Superior temporal gyrus (tissue), 1 donor: ENCODE measurements at regions not wholly inside any gene's neighbourhood (a gene's known extent, or its start where the extent isn't known, plus 50 kb on each side); places are given as distances from the start of the nearest gene placed in this dataset.

Experiments
- DNase-seq: peaks from one replicate; pipeline ENCODE4 v3.0.0-alpha.2; 2016; ENCODE audit errors: extremely low spot score

DNA sequence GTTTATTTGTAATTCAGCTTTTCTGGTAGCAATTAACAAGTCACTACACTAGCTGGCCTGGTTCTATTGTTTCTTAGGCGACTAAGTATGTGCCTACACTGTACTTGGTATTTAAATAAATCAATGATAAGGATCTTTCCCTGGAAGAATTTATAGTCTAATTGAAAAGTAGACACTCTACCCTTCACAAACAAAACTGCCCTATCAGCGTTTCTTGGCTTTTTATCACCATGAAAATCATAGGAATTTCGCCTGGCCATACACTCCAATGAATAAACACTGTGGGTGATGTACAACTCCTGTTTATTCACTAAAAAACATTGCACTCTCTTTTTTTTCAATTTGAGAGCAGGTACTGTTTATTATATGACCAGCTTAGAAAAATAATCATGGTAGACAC, 702.9 kb upstream of the ADGRL2 start:
- DNase-seq = no peak

DNA sequence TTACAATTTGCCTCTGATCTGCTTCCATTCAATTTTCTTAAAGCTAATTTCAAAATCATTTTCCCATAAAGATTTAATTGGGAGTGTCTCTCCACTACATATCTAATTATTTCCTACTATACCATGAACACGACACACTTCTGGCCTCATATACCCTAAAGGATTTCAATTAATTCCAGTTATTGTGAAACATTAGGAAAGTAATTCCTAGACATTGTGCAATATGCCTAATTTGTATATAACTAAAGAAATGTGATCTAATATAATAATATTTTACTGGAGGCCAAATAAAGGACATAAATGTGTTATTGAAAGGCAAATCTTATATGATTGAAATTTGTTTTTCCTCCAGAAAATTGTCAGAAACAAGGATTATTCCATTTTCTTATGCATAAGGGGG, 727.2 kb upstream of the ADGRL2 start:
- DNase-seq = no peak

DNA sequence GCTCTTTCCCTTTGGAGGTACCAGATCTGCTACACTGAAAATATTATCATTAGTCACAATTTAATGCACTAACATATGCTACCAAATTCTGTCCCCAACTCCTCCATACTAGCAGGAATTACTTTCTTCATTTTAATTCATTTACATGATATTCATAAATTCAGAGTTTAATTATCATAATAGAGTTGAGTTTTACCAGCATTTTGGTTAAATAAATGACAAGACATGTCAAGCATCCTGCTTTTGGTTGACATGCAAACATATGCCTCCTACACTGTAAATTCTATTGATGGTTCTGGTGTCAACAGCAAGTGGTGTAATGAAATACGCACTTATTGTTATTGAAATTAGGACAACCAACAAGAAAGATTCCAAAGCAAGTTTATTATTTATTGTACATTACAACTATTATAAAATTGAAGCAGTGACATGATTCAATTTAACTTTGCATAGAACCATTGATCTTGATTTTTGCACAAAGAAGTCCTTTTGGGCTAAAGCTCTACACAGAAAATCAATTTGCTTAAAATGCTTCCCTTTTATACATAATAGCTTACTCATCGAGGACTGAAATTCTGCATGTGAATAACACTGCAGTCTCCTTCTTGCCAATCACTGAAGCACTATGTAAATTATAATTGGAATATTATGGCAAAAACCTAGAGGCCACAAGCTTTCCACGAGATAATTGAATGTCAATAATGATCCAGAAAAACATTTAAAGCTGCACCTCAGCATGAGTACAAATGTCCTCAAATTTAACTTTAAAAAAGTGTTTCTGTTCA, 728.6 kb upstream of the ADGRL2 start:
- no peak for DNase-seq

DNA sequence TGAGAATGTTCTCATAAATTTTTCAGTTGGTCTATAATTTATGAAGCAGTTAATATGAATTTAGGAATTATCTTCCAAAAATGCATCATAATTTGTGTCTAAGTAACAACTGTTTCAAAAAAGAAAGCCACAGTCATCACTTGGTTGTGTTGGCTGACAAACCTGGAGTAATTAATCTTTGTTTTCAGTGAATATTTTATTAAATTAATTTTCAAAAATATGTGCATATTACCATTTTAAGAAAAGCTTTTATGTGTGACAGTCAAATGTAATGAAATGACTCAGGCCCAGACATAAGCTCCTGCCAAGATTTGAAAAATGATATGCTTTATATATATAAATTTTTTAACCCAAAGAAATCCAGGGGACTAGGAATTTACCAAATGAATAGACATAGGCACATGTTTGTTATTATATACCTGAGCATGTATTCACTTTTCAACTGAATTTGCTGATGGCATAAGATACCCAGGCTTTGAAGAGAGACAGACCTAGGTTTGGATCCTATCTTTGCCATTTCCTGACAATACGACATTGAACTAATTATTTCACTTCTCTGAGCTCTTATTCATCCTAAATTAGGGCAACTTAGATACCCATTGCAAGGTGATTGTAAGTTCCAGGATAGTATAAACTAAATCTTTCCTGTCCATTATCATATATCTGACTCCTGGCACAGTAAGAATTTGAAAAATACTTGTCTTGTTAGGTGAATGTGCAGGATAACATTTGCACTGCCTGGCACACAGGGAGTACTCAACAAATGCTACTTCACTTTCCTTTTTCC, 729.5 kb upstream of the ADGRL2 start:
- DNase-seq = no peak

DNA sequence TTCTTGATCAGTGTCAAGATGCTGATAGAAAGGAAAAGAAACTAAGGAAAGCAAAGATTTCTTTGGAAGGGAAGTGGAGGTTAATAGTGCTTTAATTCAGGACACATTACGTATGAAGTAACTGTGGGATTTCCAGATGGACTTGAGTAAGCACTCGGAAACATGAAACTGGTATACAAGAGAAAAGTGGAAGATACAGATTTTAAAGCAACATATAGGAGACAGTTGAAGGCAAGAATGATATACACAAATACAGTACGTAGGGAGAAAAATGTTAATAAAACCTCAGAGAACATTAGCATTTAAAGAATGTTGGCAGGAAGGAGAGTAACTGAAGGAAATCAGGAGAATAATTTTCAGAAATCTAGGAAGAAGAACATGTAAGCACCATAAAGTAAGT, 730.9 kb upstream of the ADGRL2 start:
- DNase-seq = no peak

DNA sequence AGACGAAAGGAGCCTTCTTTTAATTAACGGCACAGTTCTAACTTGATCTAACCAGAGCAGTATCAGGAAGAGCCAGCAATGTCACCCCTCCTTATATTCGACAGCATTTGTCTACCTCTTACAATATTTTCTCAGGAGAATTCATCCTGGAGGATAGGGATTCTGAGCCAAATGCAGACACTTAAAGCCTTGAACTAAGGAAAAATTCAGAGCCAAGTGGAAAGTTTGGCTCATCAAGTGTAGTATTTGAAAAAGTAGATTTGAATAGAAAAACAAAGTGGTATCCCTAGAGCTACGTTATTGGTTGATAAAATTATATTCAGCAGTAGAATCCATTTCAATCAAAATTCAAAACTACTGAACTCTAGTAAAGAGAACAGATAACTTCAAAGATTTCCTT, 732.0 kb upstream of the ADGRL2 start:
- DNase-seq = no peak

DNA sequence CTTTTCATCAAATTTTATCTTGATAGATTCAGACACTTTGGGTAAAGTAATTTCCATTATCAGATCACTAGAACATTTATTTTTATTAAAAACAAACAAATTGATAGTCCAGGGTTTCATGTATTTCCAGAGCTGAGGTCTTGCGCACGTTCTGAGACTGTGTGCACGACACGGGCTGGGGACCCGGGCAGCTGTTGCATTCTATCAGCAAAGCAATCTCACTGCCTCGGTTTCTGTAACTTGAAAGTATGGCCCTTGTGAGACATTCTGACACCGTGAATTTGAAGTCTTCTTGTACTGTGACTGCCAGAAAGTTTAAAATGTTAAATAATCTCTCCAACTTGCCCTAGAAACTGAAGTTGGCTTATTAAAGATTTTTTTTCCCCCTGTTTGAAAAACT, 746.9 kb upstream of the ADGRL2 start:
- no peak for DNase-seq

DNA sequence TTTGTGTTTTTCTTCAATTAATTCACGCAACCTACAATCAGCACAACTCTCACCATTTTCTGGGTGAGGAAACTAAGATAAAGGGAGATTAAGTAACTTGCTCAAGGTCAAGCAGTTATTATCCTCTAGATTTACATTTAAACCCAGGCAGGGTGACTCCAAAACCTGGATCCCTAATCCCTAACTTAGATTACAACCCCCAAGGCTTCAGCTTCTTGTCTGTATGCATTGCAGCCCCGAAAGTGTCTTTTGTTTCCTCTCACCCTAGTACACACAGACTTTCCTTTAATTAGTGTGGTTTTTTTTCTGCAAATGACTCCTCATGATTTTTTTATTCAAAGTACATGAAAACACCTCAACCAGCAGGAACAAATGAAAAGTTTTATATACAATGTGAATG, 748.6 kb upstream of the ADGRL2 start:
- no peak for DNase-seq

DNA sequence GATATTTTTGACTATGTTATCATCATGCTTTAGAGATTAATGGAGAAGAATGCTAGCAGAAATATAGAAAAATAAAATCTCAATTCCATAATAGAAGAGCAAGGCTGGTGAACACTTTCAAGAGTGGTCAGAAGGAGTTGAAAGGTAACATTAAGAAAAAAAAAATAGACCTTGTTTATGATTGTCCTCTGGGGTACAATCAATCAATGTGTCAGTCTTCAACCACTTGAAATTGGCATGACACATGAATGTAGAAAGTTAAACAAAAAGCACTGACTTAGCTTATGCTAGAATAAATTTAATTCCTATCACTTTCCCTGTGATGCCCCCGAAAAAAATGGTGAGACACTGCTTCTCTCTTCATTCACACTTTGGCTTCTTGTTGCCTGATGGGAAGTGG, 750.3 kb upstream of the ADGRL2 start:
- no peak for DNase-seq

DNA sequence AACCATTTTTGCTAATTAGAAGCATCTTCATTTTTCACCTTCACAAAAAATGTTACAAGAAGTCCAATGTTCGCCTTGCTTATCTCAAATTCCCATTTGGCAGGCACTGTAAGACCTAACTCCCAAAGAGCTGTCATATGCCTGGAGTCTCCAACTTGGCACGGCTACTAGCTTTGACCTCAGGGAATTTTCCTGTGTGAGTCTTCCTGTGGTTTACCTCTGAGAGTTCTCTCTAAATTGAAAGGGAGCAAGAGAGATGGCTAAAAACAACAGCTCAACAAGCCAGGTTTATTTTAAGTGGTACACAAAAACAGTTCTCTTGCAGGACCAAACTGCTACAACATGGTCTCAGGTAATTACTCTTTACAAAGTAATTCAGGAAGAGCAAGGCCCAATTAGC, 756.0 kb upstream of the ADGRL2 start:
- no peak for DNase-seq

DNA sequence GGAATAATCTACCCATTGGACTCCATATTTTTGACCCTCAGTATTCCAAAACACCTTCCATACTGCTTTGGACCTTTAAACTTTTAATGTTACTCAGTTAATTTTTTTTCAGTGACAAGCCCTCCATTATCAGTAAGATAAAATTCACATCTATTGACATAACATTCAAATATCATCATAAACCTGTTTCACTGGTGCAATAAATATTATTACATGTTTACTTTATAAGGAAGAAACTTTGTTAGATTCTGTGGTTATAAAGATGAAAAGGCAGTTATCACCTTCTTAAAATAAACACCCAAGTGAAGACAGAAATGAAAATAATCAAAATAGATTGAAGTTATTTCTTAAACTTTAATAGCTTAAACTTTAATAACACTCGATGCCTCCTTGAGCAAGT, 758.5 kb upstream of the ADGRL2 start:
- DNase-seq = no peak

DNA sequence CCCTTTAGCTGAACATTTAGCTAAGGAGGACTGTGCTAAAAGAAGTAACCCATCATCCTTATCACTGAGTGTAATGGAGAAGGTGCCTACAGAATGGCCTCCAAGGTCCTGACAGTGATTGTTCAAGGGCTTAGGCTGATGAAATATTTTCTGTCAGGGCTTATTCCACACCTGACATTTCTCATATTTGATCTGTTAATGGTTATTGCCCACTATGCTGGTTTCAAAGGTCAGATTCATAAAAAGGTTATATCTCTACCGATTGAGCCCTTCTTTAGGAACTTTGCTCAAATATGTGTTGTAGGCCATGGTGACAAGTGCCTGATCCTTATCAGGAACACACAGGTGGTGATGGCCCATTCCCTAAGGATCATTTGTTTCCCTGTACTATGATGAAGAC, 766.4 kb upstream of the ADGRL2 start:
- DNase-seq = no peak

DNA sequence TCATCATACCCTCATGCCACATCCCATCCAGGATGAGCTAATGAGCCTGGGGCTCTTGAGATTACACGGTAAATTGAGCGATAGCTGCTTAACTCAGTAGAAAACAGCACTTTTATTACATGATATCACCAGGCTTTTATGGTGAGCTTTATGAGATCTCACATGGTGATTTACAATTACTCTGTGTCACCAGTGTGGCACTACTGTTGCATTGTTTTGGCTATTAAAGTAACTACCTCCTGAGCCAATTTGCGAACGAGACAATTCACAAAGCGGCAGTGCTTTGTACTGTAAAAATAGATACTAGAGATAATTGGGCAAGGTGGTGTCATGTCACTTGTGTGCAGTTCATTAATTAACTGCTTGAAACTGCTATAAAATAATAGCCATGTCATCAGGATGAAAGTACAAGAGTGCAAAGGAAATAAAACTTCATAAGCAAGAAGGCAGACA, 767.7 kb upstream of the ADGRL2 start:
- DNase-seq = no peak

DNA sequence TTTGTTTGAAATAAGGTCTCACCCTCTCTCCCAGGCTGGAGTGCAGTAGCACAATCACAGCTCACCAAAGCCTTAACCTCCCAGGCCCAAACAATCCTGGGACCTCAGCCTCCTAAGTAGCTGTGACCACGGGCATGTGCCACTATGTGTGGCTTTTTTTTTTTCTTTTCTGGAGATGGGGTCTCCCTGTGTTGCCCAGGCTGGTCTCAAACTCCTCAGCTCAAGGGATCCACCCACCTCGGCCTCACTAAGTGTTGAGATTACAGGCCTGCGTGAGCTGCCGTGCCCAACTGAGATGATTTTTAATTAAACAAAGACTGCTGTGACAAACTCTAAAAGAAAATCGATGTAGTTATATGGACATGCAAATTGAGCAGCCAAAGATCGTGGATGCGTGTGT, 768.4 kb upstream of the ADGRL2 start:
- DNase-seq = no peak

DNA sequence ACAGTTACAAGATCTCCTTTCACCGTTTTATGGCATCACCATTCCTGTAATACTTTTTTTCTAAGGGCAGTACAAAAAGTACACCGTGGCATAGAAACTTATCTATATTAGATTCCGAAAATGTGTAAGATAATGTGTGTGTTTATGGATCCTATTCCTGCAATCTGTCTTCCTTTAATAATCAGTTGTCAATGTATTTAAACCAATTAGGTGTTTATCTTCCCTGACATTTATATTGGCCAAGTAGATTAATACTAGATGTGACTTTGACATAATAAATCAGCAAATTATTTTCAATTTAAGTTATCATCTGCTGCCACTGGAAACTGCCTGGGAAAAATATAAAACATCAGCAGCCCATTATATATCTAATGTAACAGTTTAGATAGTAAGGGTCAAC, 770.3 kb upstream of the ADGRL2 start:
- DNase-seq = no peak

DNA sequence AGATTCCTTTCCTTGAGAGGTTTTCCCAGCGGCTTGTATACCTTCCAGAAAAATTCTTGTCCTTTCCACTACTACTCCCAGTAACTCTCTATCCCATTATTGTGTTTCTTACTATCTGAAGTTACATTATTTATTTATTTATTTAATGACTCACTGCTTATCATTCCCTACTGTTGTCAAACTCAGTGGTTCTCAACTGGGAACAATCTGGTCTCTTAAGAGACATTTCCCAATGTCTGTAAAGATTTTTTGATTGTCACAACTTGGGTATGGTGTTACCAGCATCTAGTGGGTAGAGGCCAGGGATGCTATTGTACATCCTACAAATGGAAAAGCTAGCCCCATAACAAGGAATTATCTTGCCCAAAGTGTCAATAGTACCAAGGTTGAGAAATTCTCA, 771.5 kb upstream of the ADGRL2 start:
- no peak for DNase-seq

DNA sequence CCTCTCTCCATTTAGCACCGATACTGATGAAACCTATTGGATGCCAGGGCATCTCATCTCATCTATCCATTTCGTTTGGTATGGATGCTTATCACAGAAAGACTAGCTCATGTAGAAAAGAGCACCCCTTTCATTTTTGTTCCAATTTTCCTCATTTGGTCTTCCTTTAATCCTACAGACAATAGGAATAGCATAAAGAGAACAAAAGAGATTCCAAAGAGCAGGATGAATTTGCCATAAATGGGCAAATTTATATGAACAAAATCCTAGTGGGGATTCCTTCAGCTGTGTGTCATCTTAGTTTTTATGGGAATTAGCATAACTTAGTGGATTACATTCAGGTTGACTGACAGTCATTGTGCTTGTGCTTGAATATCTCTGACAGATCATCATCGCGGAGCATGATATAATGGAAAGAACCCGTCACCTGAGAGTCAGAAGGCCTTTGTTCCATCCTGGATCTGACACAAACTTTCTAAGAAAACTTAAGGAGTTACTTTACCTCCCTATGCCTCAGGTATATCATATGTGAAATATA, 777.5 kb upstream of the ADGRL2 start:
- DNase-seq = no peak

DNA sequence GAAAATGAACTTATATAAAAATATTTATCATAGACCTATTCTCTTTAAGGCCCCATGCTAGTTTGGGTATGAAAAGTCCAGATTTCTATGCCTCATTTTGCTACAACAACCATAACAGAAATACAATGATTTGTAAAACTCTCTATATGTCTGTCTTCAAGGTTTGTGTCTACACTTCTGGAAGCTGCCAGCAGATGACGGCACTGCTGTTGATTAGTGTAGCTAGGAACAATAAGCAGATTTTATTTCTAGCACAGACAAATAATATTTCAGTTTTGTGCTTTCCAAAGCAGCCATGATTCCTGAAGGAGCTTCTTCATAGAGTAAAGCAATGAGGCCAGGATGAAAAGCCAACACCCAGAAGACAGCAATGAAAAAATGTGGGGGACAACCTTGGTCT, 779.6 kb upstream of the ADGRL2 start:
- no peak for DNase-seq

DNA sequence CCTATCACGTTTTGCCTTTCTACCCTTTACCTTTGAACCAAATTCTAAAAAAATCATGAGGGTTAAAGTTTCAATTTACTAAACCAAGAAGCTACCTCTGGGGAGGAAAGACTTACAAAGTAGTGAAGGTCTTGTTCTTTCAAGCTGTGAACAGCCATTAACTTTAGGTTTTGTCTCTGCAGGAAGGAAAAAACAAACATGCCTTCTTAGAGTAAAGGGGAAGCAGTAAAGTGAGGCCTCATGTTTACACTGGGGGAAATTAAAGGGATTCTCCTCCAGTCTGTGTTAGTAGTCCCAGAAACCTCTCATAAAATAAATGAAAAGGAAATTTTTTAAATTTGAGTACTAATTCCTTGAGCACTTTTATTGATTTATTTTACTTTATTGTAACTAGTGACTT, 780.2 kb upstream of the ADGRL2 start:
- DNase-seq = no peak

DNA sequence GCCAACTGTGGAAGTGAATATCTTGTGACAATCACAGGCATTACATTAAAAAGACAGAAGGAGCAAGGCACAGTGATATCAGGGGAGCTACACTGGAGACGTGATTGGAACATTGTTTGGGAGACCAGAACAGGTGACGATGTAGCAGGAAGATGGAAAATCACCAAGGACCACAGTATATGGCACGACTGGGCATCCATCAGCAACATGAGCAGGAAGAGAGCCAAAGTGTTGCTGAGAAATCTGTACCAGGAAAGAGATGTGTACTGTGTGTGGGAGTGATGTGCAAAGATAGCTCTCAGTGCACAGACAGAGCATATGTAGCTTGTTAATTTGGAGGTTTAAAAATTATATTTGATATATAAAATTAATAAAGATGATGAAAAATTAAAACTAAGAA, 790.6 kb upstream of the ADGRL2 start:
- peak; percentile 33 for DNase-seq

DNA sequence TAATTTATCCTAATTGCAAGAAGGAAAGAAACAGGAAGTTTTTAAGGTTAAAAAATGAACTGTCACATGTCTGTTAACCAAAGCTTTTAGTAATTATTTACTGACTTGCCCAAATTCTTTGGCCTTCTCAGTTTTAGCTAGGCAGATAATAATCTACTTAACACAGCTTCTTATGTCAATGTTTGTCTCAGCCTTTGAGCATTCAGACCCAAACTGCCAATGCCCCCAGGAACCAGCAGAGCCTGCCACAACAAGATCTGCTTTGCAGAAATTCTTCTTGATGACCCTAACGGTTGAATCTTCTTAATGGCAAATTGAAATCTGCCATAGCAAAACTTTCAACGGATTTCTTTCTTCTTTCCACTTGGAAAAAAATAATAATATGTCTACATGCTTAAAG, 792.4 kb upstream of the ADGRL2 start:
- DNase-seq = no peak

DNA sequence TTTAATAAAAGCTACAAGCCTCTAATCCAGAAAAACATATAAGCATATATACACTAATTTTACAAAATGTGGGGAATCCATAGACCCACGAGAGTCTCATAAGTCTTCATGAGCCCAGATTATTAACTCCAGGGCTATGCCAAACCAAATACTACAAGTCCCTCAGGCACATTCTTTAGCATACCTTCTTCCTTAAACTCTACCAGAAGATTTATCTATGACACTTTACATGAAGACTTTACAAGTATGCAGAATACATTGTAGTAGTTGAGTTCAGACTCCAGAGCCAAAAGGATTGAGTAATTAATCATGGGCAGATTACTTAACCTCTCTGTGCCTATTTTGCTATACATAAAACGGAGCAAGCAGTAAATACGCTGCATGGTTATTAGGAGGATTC, 793.7 kb upstream of the ADGRL2 start:
- DNase-seq = no peak

DNA sequence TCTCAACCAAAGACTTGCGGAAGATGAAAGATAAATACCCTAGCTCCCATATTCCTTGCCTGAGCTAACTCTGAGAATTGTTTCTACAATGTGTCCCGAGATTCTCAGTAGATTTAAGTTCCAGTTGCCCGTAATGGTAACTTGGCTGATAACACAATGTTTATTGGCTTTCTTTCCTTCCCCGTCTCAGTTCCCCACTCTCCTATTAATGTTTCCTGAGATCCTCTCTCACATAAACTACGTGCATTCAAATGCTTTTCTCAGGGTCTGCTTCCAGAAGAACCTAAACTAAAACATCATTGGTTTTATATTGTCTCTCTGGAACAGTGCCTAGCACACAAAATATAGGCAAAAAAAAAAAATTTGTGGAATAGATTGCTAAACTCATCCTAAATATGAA, 794.2 kb upstream of the ADGRL2 start:
- DNase-seq = no peak
